Frontal cortex (tissue), 3 donors: ENCODE measurements at regions not wholly inside any gene's neighbourhood (a gene's known extent, or its start where the extent isn't known, plus 50 kb on each side); places are given as distances from the start of the nearest gene placed in this dataset.

Experiments
- DNase-seq, 2 donors: peaks; one replicate each; pipeline ENCODE4 v3.0.0; 2012; ENCODE audit warnings: low spot score in 2 of 2
- FAIRE-seq: peaks from 2 replicates; lab custom pipeline; 2012; peaks lifted over from hg19 to GRCh38; lab: Jason Lieb, UNC
- donor health status: control.
- donor health status: control.
- donor health status: control.

DNA sequence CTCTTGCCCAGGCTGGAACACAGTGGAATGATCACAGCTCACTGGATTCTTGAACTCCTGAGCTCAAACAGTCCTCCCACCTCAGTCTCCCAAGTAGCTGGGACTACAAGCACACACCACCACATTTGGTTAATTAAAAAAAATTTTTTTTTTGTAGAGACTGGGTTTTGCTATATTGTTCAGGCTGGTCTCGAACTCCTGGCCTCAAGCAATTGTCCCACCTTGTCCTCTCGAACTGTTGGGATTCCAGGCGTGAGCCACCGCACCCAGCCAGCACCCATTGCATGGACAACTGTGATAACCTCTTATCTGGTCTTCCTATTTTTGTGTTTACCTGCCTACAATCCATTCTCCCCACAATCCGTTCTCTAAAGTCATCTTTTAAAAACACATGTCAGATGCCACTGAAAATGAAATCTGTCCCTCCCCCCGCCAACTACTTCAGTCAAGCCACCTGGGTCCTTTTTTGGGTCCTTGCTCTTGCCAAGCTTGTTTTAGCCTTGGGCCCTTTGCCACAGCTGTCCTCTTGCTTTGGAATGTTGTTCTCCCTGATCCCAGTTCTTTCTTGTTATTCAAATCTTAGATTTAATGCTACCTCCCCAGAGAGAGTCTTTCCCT lies 250.5 kb downstream of the PIK3R1 start:
- no peak for DNase-seq

DNA sequence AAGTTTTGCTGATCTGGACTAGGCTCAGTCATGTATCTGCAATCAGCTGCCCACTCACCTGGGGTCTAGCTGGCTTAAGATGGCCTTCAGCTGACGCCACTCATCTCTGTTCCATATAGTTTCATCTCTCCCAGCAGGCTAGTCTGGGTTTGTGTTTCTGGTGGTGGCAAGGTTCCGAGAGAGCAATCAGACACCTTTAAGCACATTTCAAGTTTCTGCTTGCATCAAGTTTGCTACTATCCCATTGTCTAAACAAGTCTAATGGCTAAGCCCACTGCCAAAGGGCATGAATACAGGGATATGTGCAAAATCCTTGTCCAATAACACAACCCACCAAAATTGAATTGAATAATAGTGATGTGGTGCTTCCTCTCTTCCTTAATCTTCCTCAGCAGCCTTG lies 251.7 kb downstream of the PIK3R1 start:
- FAIRE-seq = no peak
- DNase-seq = no peak

More for the DNA sequence above, 250.5 kb downstream of the PIK3R1 start:
- no peak for FAIRE-seq

DNA sequence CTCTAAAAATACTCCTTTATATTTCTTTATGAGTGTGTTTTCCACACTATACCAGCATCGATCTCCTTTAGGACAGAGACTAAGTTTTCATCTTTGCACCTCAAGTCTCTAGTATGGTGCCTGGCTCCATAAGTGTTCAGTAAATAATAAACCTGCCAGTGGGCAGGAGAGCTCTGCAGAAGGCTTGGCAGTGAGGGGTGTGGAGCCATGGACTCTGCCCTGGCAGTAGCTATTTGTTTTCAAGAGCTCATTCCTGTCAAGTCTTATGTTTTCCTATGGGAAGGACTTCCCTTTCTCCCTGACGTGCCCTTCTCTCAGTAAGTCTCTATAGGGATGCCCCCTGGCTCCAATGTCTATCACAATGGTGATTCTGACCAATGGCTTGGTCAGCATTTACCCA lies 252.2 kb downstream of the PIK3R1 start:
- FAIRE-seq (no peak), DNase-seq (no peak)

DNA sequence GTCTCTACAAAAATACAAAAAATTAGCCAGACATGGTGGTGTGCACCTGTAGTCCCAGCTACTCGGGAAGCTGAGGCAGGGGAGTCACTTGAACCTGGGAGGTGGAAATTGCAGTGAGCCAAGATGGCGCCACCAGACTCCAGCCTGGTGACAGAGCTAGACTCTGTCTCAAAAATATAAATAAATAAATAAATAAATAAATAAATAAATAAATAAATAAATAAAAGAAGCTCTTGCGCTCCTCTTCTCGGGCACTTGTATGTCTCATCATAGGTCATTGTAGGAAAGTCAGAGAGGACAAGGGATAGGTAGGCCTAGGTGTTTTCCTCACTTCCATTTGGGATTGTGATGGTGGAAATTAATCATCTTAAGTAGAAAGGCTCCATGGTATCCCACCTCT lies 252.8 kb downstream of the PIK3R1 start:
- DNase-seq (no peak), FAIRE-seq (no peak)

DNA sequence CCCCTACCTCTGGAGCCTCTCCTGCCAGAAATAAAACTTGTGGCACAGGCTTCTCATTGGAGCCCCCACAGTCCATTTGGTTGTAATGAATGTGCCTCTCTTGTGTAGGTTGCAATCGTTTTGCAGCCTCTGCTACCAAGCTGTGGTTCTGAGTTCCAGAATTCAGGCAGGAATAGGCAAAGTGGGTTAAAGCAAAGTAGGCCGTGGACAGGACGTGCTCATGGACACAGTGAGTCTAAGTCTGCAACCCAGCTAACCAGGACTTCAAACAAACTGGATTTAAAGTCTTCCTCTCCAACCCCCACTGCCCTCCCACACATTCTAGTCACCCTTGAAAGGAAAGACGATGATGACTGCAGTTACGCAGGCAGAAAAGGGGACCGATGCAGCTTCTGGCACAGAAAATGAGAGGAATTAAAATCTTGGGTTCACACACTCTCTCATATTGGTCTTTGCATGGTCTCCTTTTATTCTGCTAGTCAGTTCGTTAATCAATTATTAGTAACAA lies 260.0 kb downstream of the PIK3R1 start:
- FAIRE-seq (no peak), DNase-seq (no peak)

DNA sequence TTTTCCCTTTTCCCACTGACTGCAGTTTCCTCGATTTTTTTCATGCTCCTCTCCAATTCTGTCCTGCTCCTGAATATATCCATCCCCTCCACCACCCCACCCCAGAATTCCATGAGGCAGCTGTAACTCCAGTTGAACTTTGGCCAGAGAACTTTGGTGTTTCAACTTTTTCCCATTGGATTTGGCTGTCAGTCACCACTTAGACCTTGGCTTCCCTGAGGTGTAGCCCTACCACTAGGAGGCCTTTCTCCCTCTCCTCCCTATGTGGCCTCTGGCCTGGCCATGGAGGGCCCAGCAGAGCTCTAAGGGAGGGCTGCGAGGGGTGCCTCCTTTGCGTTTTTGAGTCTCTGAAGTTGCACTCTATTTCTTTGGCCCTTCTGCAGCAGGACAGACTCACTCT lies 261.3 kb downstream of the PIK3R1 start:
- FAIRE-seq = no peak
- no peak for DNase-seq

DNA sequence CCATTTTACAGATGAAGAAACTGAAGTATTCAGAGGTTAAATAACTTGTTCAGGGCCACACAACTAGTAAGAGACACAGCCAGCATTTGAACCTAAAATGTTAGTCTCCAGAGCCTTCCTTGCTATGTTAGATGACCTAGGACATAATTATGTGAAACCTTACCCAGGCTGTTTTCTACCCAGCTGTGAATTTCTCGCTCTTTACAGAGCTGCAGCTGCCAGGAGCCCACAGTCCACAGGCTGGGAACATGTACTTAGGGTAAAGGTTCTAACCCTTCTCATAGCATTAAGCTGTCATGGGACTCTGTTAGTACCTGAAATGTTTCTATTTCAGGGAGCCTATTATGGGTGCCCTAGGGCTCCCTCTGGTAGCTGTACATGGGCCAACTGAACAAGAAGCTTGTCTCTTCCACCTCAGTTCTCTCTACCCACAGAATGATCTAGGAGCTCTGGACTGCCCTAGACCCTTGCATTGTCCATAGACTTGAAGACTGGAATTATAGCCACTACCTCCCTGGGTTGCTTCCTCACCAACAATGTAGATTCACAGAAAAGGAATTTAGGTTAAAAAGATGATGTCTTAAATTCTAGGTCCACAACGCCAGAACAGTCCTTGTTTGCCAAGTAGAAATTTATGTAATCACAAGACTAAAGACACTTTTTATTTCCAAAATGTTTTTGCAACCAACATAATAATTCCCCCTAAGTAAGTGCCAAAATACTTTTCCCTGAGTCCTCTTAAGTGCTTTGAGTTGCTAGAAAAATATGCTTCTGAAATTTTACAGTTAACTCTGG lies 262.9 kb downstream of the PIK3R1 start:
- DNase-seq (no peak), FAIRE-seq (no peak)

DNA sequence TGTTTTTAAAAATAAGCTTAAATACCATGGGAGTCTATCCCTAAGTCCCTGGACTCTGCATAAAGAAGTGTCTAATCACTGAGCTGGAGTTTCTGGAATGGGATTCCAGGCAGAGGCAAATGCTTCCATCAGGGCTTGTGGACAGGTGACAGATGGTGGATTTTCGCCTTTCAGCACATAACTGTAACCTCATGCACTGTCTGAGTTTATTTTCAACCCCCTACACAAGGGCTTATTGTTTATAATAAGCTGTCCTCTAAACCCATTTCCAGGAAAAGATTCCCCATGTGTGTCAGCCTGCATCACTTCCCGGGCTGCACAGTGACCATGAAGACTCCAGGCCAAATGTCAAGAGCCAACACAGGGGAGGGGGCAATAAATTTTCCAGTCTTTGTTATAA lies 264.0 kb downstream of the PIK3R1 start:
- FAIRE-seq (no peak), DNase-seq (no peak)

DNA sequence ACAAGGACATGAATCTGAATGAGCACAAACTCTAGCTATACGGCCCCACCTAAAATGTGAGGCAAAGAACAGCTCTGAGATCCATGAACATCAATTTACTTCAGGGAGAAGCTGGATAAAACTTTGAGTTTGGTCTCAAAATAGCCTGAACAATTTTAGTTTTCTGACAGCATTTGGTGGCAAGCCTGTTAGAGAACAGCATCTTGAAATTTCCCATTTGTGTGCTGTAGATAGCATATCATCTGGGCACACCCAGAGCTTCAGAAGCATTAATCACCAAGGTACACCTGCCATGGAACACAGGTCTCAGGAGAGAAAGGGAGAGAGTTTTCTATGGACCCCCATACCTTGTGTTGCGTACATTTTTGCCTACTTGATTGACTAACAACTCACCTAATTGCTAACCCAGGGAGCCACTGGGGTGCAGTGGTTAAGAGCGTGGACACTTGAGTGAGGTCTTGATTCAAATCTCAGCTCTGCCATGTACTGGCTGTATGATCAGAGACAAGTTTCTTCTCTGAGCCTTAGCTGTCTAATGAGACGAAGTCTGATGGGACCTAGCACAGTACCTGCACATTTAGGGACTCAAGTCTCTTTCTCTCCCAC lies 264.9 kb downstream of the PIK3R1 start:
- FAIRE-seq = no peak

DNA sequence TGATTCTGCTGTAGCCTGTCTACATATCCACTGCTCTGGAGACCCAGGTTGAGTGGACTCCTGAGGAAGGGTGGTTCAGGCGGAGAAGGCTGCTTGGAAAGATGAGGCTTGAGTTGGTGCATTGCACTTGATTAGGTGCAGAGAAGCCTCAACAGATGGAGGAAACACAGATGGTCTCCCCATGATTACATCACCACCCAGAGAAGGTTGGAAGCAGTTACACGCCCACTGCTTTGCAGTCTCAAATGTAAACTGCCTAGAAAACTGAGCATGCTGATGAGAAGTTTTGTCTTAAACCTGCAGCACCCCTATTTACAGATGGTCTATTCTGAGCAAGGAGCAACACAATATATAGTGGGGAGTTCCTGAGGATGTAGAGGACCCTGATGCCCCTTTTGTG lies 266.6 kb downstream of the PIK3R1 start:
- FAIRE-seq (no peak), DNase-seq (no peak)

More for the DNA sequence above, 264.9 kb downstream of the PIK3R1 start:
- no peak for DNase-seq

DNA sequence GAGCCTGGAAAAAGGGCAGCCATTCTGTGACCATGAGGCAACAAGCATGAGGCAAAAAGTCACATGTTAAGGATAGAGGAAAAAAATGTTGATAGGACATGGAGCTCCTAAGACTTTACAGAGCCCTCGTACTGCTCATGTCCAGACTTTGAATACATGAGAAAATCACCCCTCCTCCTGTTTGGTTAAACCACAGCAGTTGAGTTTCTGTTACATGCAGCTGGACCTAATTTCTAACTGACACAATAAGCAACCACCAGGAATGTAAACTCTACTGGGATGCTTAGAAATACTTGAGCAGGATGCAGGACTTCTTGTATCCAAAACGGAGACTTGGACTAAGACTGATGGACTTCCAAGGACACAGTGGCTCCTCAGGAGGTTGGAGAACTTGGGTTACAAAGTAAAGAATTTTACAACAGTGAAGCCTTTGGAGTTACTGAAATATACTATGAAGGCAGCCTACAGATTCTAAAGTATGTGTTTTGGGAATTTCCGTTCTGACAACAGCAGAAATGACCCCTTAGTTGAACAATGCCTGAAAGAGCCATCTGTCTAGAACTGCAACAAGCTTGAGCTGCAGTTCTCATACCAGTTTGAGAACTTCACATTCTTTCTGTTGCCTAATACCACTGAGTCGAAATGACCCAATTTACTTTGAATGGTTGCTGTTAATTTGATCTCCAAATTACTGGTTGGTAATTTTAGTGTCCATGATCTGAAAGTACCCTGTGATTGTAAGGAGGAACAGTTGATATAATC lies 268.9 kb downstream of the PIK3R1 start:
- no peak for FAIRE-seq
- DNase-seq = no peak

DNA sequence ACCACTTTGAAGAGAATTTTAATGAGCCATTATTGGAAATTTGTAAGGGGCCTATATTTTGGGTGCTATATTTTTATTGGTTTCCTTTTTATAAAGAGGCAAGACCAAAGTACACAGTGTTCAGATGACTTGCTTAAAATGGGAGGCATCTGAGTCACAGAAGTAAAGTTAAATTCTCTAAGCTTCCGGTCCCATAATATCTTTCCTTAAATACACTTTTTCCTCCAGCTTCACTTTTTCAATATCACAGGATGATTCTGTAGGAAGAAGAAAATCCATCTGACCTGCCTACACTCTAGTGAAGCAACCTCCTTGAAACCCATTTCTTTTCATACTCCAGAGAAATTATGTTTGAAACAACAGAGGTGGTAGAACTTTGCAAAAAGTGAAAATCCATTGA lies 274.0 kb downstream of the PIK3R1 start:
- DNase-seq = no peak
- no peak for FAIRE-seq

DNA sequence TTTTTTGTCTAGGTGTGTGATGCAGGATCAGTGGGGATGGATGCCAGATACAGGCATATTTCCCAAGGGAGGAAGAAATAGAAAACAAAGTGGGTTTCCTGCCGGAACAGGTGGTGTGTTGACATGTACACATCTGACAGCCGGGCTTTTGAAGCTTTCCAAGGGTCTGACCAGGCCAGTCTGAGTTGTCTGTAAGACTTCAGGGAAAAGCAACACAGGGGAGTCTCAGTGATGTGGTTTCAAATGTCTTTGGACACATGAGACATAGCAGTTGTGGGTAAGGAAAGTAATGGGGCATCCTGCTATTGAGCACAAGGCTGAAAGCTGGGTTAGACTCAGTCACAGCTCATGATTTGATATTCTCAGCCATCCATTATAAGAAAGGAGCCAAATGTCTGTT lies 274.9 kb downstream of the PIK3R1 start:
- FAIRE-seq (no peak), DNase-seq (no peak)

DNA sequence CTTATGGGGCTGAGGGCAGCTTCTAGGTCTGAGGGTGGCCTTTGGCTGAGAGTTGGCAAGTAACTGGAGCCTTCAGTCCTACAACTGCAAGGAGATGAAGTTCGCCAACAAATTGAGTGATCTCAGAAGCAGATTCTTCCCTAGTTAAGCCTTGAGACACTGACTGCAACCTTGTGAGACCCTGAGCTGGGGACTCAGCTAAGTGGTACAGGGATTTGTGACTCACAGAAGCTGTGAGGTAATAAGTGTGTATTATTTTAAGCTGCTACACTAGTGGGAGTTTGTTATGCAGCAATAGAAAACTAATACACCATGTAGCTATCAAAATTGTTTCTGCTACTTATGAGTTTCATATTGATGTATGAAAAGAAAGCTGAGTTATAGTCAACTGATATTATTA lies 279.2 kb downstream of the PIK3R1 start:
- DNase-seq (no peak), FAIRE-seq (no peak)

DNA sequence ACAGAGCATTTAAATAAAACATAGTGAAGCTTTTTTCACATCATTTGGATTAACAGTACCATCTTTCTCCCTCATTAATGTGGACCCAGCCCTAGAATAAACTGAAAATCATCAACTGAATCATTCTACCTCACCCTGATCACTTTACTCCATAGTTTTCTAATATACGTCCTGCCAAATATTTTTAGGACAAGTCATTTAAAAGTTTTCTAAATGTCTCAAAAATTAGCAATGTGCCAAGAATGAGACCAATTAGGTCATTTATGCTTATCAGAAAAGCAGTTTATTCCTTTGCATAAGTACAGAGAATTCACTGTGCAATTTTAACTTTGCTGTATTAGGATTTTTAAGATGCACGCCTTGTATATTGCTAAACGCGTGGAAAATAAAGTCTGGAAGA lies 284.4 kb downstream of the PIK3R1 start:
- no peak for FAIRE-seq
- DNase-seq = no peak

DNA sequence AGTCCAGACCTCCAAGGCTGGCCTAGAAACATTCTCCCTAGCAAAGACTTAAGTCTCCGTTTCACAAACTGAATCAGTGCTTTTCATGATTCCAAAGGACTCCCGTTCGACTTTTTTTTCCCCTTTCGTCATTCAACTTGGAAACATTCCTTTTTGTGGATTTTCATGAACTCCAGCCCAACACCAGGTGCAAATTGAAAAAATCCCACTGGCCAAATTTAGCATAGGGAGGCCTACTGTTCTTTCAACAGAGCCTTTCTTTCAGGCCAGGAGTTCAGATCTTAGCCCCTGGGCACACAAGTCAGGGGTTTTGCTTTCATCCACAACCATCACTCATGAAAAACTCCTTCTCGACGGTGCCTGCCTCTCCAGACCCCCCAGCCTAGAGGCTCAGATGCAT lies 285.3 kb downstream of the PIK3R1 start:
- DNase-seq = no peak
- FAIRE-seq = no peak

DNA sequence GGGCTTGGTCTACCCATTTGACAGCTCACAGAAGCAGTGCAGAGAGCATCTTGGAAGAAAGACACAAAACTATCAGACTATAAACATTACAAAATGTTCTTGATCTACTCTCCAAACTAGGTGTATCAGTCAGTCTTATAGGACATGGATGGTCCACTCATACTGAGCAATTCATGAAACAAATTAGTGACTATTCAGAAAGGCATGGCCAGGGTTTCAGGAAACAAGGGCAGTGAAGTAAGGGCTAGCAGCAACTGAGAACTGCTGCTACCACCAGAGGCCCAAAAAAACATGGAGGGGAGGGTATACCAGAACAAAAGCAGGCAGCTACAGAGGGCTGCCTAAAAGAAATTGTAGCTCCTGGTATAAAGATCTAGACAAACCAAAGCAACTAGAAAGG lies 287.0 kb downstream of the PIK3R1 start:
- DNase-seq = no peak

DNA sequence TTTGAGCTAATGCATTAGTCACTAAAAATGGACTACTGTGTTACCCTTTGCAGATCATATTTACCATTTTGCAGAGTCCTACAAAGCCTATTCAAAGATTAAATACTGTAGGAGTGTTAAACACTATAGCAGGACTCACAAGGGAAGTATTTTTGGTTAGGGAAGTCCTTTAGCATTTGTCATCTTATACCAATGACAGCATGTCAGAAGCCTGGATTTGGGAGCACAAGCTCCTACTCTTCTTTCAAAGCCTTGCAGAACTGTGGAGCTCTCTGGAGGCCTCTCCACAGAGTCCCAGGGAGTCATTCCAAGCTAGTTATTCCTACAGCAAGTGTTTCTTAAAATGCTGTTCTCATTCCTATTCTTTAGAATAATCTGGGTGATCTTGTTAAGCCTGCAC lies 288.8 kb downstream of the PIK3R1 start:
- FAIRE-seq (no peak), DNase-seq (no peak)

More for the DNA sequence above, 287.0 kb downstream of the PIK3R1 start:
- FAIRE-seq = no peak

DNA sequence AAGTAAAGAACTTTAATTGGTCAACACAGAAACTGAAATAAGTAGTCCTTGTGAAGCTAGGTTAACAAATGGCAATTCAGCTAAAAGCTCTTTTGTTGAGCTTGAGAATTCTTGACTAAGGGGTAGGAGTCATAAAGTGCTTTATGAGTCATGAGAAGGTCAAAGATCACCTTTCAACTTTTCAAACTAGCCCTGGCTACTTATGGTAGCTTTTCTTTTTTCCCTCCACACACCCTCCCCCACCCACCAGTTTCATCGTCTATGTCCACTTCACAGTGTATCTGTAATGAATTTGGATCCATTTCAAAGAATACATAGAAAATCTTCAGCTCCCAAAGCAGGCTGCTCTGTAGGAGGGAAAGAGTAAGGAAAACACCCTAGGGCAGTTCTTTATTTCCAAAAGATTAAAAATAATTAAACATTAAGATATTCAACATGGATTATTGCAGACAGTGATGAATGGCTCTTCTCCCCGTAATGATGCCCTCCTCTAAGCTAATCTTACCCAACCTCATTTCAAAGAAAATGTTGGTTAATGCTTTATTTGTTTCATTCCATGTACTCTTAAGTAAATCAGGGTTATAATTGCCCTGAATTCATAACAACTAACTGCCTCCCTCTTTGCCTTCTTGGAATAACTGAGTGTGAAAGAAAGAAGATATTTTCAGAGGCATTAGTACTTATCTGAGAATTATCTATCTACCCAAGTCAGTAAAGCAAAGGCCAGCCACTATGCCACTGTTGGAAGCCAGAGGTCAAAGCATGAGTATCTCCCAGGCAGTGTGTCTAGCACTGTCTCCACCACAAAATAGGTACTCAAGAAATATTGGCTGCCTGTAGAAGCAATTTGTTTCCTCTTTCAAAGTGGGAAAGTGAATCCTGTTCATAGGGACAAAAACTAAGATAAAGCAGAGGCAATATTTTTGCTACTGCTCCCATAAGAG lies 290.6 kb downstream of the PIK3R1 start:
- FAIRE-seq = no peak
- DNase-seq = no peak
